Endothelial cell of umbilical vein (primary cell): ENCODE measurements at regions not wholly inside any gene's neighbourhood (a gene's known extent, or its start where the extent isn't known, plus 50 kb on each side); places are given as distances from the start of the nearest gene placed in this dataset.

ENCODE experiments used
- BruUV-seq: library from RNA; stranded (reverse); fragments of 400-500 nt; replicated peaks from 2 replicates; lab custom pipeline; 2021; lab: Mats Ljungman, UMichigan
- CTCF ChIA-PET: fragments of 300-600, 350-600 bp; sonication (Branson Sonifier 250); formaldehyde crosslinking; loops from one replicate; lab custom pipeline; 2021; ENCODE audit warnings: antibody characterized with exemption, inconsistent platforms; lab: Charles Lee
- POLR2A ChIA-PET: fragments of 300-600, 350-600 bp; sonication (Branson Sonifier 250); formaldehyde crosslinking; loops from one replicate; lab custom pipeline; 2021; ENCODE audit warnings: antibody characterized with exemption, inconsistent platforms; lab: Charles Lee
- DNase-seq: peaks from one replicate; pipeline ENCODE4 v3.0.0-alpha.2; 2011; ENCODE audit warnings: low read depth, low spot score
- FAIRE-seq: peaks from 2 replicates; lab custom pipeline; 2011; peaks lifted over from hg19 to GRCh38; lab: Jason Lieb, UNC
- H2AFZ ChIP-seq: 2 replicates; pipeline ENCODE4 v1.6.0; 2012; ENCODE audit warnings: low read depth, low read length, control low read depth, inconsistent platforms
- H3K27ac ChIP-seq: 2 replicates; pipeline ENCODE4 v1.5.1; 2011; ENCODE audit warnings: low read depth, mild to moderate bottlenecking, control low read depth, low read length, moderate library complexity; ENCODE audit not compliant: insufficient read depth
- H3K27me3 ChIP-seq, 2 experiments: 2 replicates each; pipeline versions ENCODE4 v1.6.0 to v1.6.1; 2011; ENCODE audit warnings: low read length in 2 of 2, mixed read lengths in 1 of 2; ENCODE audit not compliant: control insufficient read depth in 2 of 2, insufficient read depth in 2 of 2
- H3K36me3 ChIP-seq, 2 experiments: 2 replicates in 1 of 2; 3 replicates in 1 of 2; pipeline ENCODE4 v1.5.1; 2011; ENCODE audit warnings: low read length in 2 of 2, mild to moderate bottlenecking in 1 of 2, moderate library complexity in 1 of 2; ENCODE audit not compliant: control insufficient read depth in 2 of 2, insufficient read depth in 2 of 2; ENCODE audit errors: extremely low read depth in 1 of 2
- H3K4me1 ChIP-seq: 3 replicates; pipeline ENCODE4 v1.5.1; 2011; ENCODE audit warnings: mild to moderate bottlenecking, low read length; ENCODE audit not compliant: control insufficient read depth, insufficient read depth; ENCODE audit errors: extremely low read depth
- H3K4me2 ChIP-seq: 2 replicates; pipeline ENCODE4 v1.6.1; 2011; ENCODE audit warnings: low read length, control low read depth, mixed read lengths; ENCODE audit not compliant: insufficient read depth
- H3K4me3 ChIP-seq, 3 experiments: fragments of 200-600 bp in 1 of 3; sonication (generic), shearing (Covaris generic) in 1 of 3; replicated peaks in 1 of 3; 2 replicates each; pipeline ENCODE4 v1.5.1; 2011 to 2016; ENCODE audit warnings: control low read depth in 3 of 3, low read length in 3 of 3, mild to moderate bottlenecking in 2 of 3, inconsistent platforms in 1 of 3, low read depth in 1 of 3, moderate library complexity in 1 of 3; ENCODE audit not compliant: insufficient read depth in 1 of 3
- H3K79me2 ChIP-seq: 2 replicates; pipeline ENCODE4 v1.6.0; 2012; ENCODE audit warnings: low read length, inconsistent platforms; ENCODE audit not compliant: control insufficient read depth, insufficient read depth
- H3K9ac ChIP-seq: replicated peaks from 2 replicates; pipeline ENCODE3; 2011; ENCODE audit warnings: low read length, control low read depth; ENCODE audit not compliant: insufficient read depth; ENCODE audit errors: extremely low read depth
- H3K9me1 ChIP-seq: replicated peaks from 3 replicates; pipeline ENCODE4 v1.6.0; 2011; ENCODE audit warnings: mild to moderate bottlenecking, low read length; ENCODE audit not compliant: control insufficient read depth, insufficient read depth; ENCODE audit errors: extremely low read depth
- H3K9me3 ChIP-seq: replicated peaks from 2 replicates; pipeline ENCODE4 v1.5.1; 2012; ENCODE audit warnings: low read length, inconsistent platforms; ENCODE audit not compliant: control insufficient read depth, insufficient read depth
- H4K20me1 ChIP-seq: replicated peaks from 2 replicates; pipeline ENCODE3; 2011; ENCODE audit warnings: mild to moderate bottlenecking, low read length; ENCODE audit not compliant: control insufficient read depth, insufficient read depth; ENCODE audit errors: extremely low read depth
- EZH2 ChIP-seq: IDR thresholded peaks from 2 replicates; pipeline ENCODE4 v1.6.1; 2012; ENCODE audit warnings: borderline replicate concordance, low read depth, mild to moderate bottlenecking, moderate library complexity, low read length, inconsistent platforms; ENCODE audit not compliant: severe bottlenecking
- FOS ChIP-seq: IDR thresholded peaks from 2 replicates; pipeline ENCODE4 v1.6.1; 2011; ENCODE audit warnings: mild to moderate bottlenecking, low read length, moderate library complexity, borderline replicate concordance; ENCODE audit not compliant: insufficient read depth
- JUN ChIP-seq: IDR thresholded peaks from 2 replicates; pipeline ENCODE4 v1.6.1; 2011; ENCODE audit warnings: borderline replicate concordance, low read depth; ENCODE audit not compliant: insufficient read length, insufficient read depth
- POLR2A ChIP-seq: IDR thresholded peaks from 2 replicates; pipeline ENCODE4 v1.6.1; 2012; ENCODE audit warnings: low read depth, mild to moderate bottlenecking, control low read depth, low read length
- POLR2AphosphoS5 ChIP-seq: IDR thresholded peaks from 2 replicates; pipeline ENCODE4 v1.6.1; 2012; ENCODE audit warnings: low read depth, mild to moderate bottlenecking, control low read depth, low read length, moderate library complexity; ENCODE audit not compliant: insufficient read depth
- dilution Hi-C: fragments of 300-500 bp; cut with MboI; formaldehyde crosslinking; loops from one replicate; pipeline ENCODE4 v1.15.0; 2019; ENCODE audit warnings: low sequenced_read_pairs; ENCODE audit not compliant: extremely low pct_ligation_motif_present
- intact Hi-C: fragments of 100-400 bp; cut with micrococcal nuclease; formaldehyde crosslinking; loops from one replicate; pipeline ENCODE4 v1.10.0; 2022
- TF ChIP-seq, protein P1 (sequence below), 2 donors: IDR thresholded peaks; 1 replicate in 1 of 2; 2 replicates in 1 of 2; pipeline ENCODE4 v1.5.1; 2011; ENCODE audit warnings: low read length in 2 of 2, mild to moderate bottlenecking in 2 of 2, moderate library complexity in 2 of 2, control low read depth in 1 of 2, inconsistent platforms in 1 of 2, low read depth in 1 of 2; ENCODE audit not compliant: insufficient read depth in 1 of 2; ENCODE audit errors: extremely low read depth in 1 of 2

- intact Hi-C loops (no loop called here), dilution Hi-C loops (no loop called here)
- TF ChIP-seq POLR2A (no peak), FOS (no peak)
- H3K27ac ChIP-seq: no peak overlapping the region
- H3K4me3 ChIP-seq: no peak overlapping the region
- H3K79me2 ChIP-seq: no peaks in the 10 kb centered on the region
- H3K27me3 ChIP-seq: no peaks in the 10 kb centered on the region
- H3K9ac ChIP-seq: no peak overlapping the region
- POLR2A ChIA-PET: no interaction called here
- no peaks in the 10 kb centered on the region for H3K9me1 ChIP-seq
- no peaks in the 10 kb centered on the region for H3K4me1 ChIP-seq
- H3K36me3 ChIP-seq: no peaks in the 10 kb centered on the region
- no TSS peak for BruUV-seq
- H3K9me3 ChIP-seq: no peaks in the 10 kb centered on the region
- H2AFZ ChIP-seq: no peak overlapping the region
- FAIRE-seq (no peak), DNase-seq (no peak)
- no peaks in the 10 kb centered on the region for H4K20me1 ChIP-seq
- H3K4me2 ChIP-seq: no peak overlapping the region
- CTCF ChIA-PET: no interaction called here
These were observed 76.8 kb upstream of the SHANK2 start for GRCh38 chr11:71329165-71329510.

GRCh38 chr11:71327156-71328085, 75.0 kb upstream of the SHANK2 start:
- TF ChIP-seq, protein P1, sequence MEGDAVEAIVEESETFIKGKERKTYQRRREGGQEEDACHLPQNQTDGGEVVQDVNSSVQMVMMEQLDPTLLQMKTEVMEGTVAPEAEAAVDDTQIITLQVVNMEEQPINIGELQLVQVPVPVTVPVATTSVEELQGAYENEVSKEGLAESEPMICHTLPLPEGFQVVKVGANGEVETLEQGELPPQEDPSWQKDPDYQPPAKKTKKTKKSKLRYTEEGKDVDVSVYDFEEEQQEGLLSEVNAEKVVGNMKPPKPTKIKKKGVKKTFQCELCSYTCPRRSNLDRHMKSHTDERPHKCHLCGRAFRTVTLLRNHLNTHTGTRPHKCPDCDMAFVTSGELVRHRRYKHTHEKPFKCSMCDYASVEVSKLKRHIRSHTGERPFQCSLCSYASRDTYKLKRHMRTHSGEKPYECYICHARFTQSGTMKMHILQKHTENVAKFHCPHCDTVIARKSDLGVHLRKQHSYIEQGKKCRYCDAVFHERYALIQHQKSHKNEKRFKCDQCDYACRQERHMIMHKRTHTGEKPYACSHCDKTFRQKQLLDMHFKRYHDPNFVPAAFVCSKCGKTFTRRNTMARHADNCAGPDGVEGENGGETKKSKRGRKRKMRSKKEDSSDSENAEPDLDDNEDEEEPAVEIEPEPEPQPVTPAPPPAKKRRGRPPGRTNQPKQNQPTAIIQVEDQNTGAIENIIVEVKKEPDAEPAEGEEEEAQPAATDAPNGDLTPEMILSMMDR (IDR thresholded peaks at IDR 0.05; ENCODE audit: extremely low read depth in 1 of 2, insufficient read depth in 1 of 2, low read depth in 1 of 2, low read length in 2 of 2): no peak
- TF ChIP-seq FOS (no peak), EZH2 (no peak), JUN (no peak), POLR2AphosphoS5 (no peak)
- dilution Hi-C loops: no loop called here
- Histone ChIP-seq H3K36me3 (no peaks in the 10 kb centered on the region), H4K20me1 (no peaks in the 10 kb centered on the region), H3K9me3 (peaks cover 3% of the 10 kb centered on the region), H3K27me3 (no peaks in the 10 kb centered on the region), H3K4me2 (no peak overlapping the region), H3K4me3 (no peak overlapping the region), H3K27ac (no peak overlapping the region), H3K4me1 (no peaks in the 10 kb centered on the region), H3K79me2 (no peaks in the 10 kb centered on the region), H3K9me1 (no peaks in the 10 kb centered on the region), H2AFZ (no peak overlapping the region), H3K9ac (no peak overlapping the region)
- ChIA-PET CTCF (no interaction called here), POLR2A (no interaction called here)
- no TSS peak for BruUV-seq
- DNase-seq: no peak
- FAIRE-seq: no peak
- intact Hi-C loops: no loop called here
